ENCODE measurements at regions not wholly inside any gene's neighbourhood (a gene's known extent, or its start where the extent isn't known, plus 50 kb on each side); places are given as distances from the start of the nearest gene placed in this dataset.

DNA sequence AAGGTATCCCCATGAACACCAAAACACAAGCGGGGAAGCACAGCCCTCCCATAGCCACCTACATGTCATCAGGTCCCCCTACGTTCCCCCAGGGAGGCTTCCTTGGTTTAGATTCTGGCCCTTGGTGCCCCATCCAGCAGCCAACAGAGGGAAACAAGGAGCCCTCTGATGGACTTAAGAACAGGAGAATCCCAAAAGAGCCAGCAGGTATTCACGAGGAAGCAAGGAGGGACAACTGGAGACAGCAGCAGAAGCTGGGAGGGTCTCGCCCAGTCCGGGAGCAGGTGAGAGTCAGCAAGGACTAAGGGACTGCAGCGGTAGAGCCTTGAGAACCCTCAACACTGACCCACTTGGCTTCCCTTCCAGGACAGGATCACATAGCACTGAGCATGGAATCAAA lies 58.4 kb upstream of the TOP1 start:
- no peak for DNase-seq (ENCODE audit: low read depth in 1 of 2, low spot score in 1 of 2)
- in situ Hi-C loops (cut with HindIII; ENCODE audit: low pct_unique_long_range_greater_than_20kb, low sequenced_read_pairs): no loop called here
- TF ChIP-seq JUND (IDR thresholded peaks at IDR 0.05; ENCODE audit: low read depth): no peak

- no peak for TF ChIP-seq JUND (IDR thresholded peaks at IDR 0.05; ENCODE audit: low read depth)
- no peak for DNase-seq (ENCODE audit: low read depth in 1 of 2, low spot score in 1 of 2)
- in situ Hi-C loops (cut with HindIII; ENCODE audit: low pct_unique_long_range_greater_than_20kb, low sequenced_read_pairs): no loop called here
Observed at GRCh38 chr20:40977218-40977617, 51.4 kb upstream of the TOP1 start.

DNA sequence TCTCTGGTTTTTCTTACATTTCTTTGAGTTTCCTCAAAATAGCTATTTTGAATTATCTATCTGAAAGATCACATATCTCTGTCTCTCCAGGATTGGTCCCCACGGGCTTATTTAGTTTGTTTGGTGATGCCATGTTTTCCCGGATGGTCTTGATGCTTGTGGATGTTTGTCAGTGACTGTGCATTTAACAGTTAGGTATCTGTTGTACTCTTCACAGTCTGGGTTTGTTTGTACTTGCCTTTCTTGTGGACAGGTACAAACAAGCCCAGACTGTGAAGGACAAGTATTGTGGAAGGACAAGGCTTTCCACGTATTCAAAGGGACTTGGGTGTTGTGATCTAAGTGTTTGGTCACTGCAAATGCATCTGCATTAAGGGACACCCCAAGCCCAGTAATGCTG lies 49.9 kb upstream of the TOP1 start:
- TF ChIP-seq JUND (IDR thresholded peaks at IDR 0.05; ENCODE audit: low read depth): no peak
- DNase-seq (ENCODE audit: low read depth in 1 of 2, low spot score in 1 of 2): peak in 1 of 2 experiments; percentile 57
- in situ Hi-C loops (cut with HindIII; ENCODE audit: low pct_unique_long_range_greater_than_20kb, low sequenced_read_pairs): no loop called here
